WTC11 (cell line): ENCODE measurements at regions not wholly inside any gene's neighbourhood (a gene's known extent, or its start where the extent isn't known, plus 50 kb on each side); places are given as distances from the start of the nearest gene placed in this dataset.

ENCODE experiments used
- ATAC-seq: fragments of 200-7000 bp; cut with Tn5 transposase; 2 replicates; pipeline ENCODE4 v1.10.0; 2021; ENCODE audit warnings: mild to moderate bottlenecking, moderate library complexity
- CTCF ChIA-PET: fragments of 300-600 bp; sonication (Branson Sonifier 250); formaldehyde crosslinking; loops from one replicate; lab custom pipeline; 2021; ENCODE audit warnings: antibody characterized with exemption; lab: Charles Lee
- POLR2A ChIA-PET: fragments of 350-600 bp; sonication (Branson Sonifier 250); formaldehyde crosslinking; loops from one replicate; lab custom pipeline; 2021; ENCODE audit warnings: antibody characterized with exemption; lab: Charles Lee
- DNase-seq: peaks from one replicate; pipeline ENCODE4 v3.0.0; 2021; ENCODE audit warnings: low spot score
- H3K27ac Mint-ChIP-seq: 2 replicates; pipeline ENCODE4 v1.8.0; 2021; ENCODE audit warnings: mixed read lengths
- H3K27me3 Mint-ChIP-seq: 2 replicates; pipeline ENCODE4 v1.8.0; 2021; ENCODE audit warnings: low read depth, mild to moderate bottlenecking, moderate library complexity, mixed read lengths
- H3K36me3 Mint-ChIP-seq: 2 replicates; pipeline ENCODE4 v1.8.0; 2021; ENCODE audit warnings: mixed read lengths
- H3K4me1 Mint-ChIP-seq: 2 replicates; pipeline ENCODE4 v1.8.0; 2022; ENCODE audit warnings: mixed read lengths
- H3K4me3 Mint-ChIP-seq: 2 replicates; pipeline ENCODE4 v1.8.0; 2021; ENCODE audit warnings: mild to moderate bottlenecking, moderate library complexity, mixed read lengths
- H3K9me3 Mint-ChIP-seq: 2 replicates; pipeline ENCODE4 v1.8.0; 2021; ENCODE audit warnings: mixed read lengths
- AFF4 ChIP-seq: sonication (generic); formaldehyde crosslinking; IDR thresholded peaks from 2 replicates; pipeline ENCODE4 v1.8.1; 2023; ENCODE audit warnings: mild to moderate bottlenecking, missing genetic modification reagents, borderline replicate concordance
- ATF2 ChIP-seq: sonication (generic); formaldehyde crosslinking; IDR thresholded peaks from 2 replicates; pipeline ENCODE4 v1.8.1; 2022; ENCODE audit warnings: low read depth, missing genetic modification reagents, borderline replicate concordance
- ATF3 ChIP-seq: sonication (generic); formaldehyde crosslinking; conservative IDR thresholded peaks from 2 replicates; pipeline ENCODE4 v1.8.1; 2022; ENCODE audit warnings: mild to moderate bottlenecking, missing genetic modification reagents
- CREM ChIP-seq: sonication (generic); formaldehyde crosslinking; IDR thresholded peaks from 2 replicates; pipeline ENCODE4 v1.8.1; 2022; ENCODE audit warnings: mild to moderate bottlenecking, missing genetic modification reagents, moderate library complexity
- E2F1 ChIP-seq: sonication (generic); formaldehyde crosslinking; IDR thresholded peaks from 2 replicates; pipeline ENCODE4 v1.8.0; 2022; ENCODE audit warnings: mild to moderate bottlenecking, missing genetic modification reagents
- ELF4 ChIP-seq: sonication (generic); formaldehyde crosslinking; IDR thresholded peaks from 2 replicates; pipeline ENCODE4 v1.8.1; 2022; ENCODE audit warnings: low read depth, mild to moderate bottlenecking, moderate library complexity, missing genetic modification reagents
- ESRRA ChIP-seq: sonication (generic); formaldehyde crosslinking; IDR thresholded peaks from 2 replicates; pipeline ENCODE4 v1.8.1; 2022; ENCODE audit warnings: mild to moderate bottlenecking, missing genetic modification reagents, borderline replicate concordance
- FOXP1 ChIP-seq: sonication (generic); formaldehyde crosslinking; IDR thresholded peaks from 2 replicates; pipeline ENCODE4 v1.8.0; 2022; ENCODE audit warnings: missing genetic modification reagents, mild to moderate bottlenecking, moderate library complexity, borderline replicate concordance
- GRHL2 ChIP-seq: fragments of 250-450 bp; sonication (Bioruptor Pico); IDR thresholded peaks from 2 replicates; pipeline ENCODE4 v1.8.0; 2022; ENCODE audit warnings: mild to moderate bottlenecking, moderate library complexity; ENCODE audit not compliant: insufficient replicate concordance, severe bottlenecking
- IRF2 ChIP-seq: sonication (generic); formaldehyde crosslinking; IDR thresholded peaks from 2 replicates; pipeline ENCODE4 v1.8.0; 2022; ENCODE audit warnings: low read depth, missing genetic modification reagents, borderline replicate concordance
- JAZF1 ChIP-seq: fragments of 250-450 bp; sonication (Bioruptor Pico); IDR thresholded peaks from 2 replicates; pipeline ENCODE4 v1.9.0; 2021; ENCODE audit warnings: moderate library complexity, mild to moderate bottlenecking, inconsistent platforms
- NFE2L1 ChIP-seq: sonication (generic); formaldehyde crosslinking; IDR thresholded peaks from 2 replicates; pipeline ENCODE4 v1.8.1; 2023; ENCODE audit warnings: missing genetic modification reagents
- PRRX2 ChIP-seq: fragments of 250-450 bp; sonication (Bioruptor Pico); IDR thresholded peaks from 2 replicates; pipeline ENCODE4 v1.8.0; 2021; ENCODE audit warnings: mild to moderate bottlenecking
- TP53 ChIP-seq: sonication (generic); formaldehyde crosslinking; IDR thresholded peaks from 2 replicates; pipeline ENCODE4 v1.8.1; 2023; ENCODE audit warnings: mild to moderate bottlenecking, missing genetic modification reagents
- USF2 ChIP-seq: sonication (generic); formaldehyde crosslinking; IDR thresholded peaks from 2 replicates; pipeline ENCODE4 v1.8.1; 2023; ENCODE audit warnings: mild to moderate bottlenecking, missing genetic modification reagents, moderate library complexity
- ZNF138 ChIP-seq: sonication (generic); formaldehyde crosslinking; conservative IDR thresholded peaks from 2 replicates; pipeline ENCODE4 v1.8.1; 2022; ENCODE audit warnings: mild to moderate bottlenecking, moderate library complexity, missing genetic modification reagents
- ZNF263 ChIP-seq: sonication (generic); formaldehyde crosslinking; IDR thresholded peaks from 2 replicates; pipeline ENCODE4 v1.8.1; 2022; ENCODE audit warnings: low read depth, mild to moderate bottlenecking, moderate library complexity, missing genetic modification reagents
- ZNF512 ChIP-seq: sonication (generic); formaldehyde crosslinking; IDR thresholded peaks from 2 replicates; pipeline ENCODE4 v1.8.1; 2022; ENCODE audit warnings: missing genetic modification reagents, borderline replicate concordance
- ZSCAN18 ChIP-seq: fragments of 250-450 bp; sonication (Bioruptor Pico); IDR thresholded peaks from 2 replicates; pipeline ENCODE4 v2.1.2; 2022; ENCODE audit warnings: mild to moderate bottlenecking, moderate library complexity
- TF ChIP-seq, protein P1 (sequence below): fragments of 200-600 bp; IDR thresholded peaks from 2 replicates; pipeline ENCODE4 v1.8.0; 2022; ENCODE audit warnings: antibody characterized with exemption

DNA sequence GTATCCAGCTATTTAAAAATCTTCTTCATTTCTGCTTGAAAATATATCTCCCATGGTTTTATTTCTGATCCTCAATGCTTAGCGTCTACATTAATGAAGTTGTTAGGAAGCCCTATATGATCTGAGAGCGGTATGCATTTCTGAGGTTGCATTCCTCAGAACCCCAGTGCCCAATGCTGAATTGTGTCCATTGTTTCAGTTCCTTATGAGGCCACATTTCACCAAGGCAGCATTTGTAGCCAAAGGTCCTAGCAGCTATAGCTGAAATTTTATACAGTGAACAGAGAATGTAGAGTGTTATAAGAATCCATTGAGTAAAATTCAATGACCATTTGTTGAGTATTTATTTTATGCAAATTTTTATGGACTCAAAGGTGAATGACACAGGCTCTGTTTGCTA is 209.5 kb downstream of the PCDH7 start (continued):
- TF ChIP-seq ZSCAN18 (CRISPR knock-in tag) = no peak
- TF ChIP-seq ZNF512 (CRISPR knock-in tag) = no peak
- no peak for TF ChIP-seq ESRRA (CRISPR knock-in tag)
- no peak for TF ChIP-seq PRRX2 (CRISPR knock-in tag)
- TF ChIP-seq JAZF1 = no peak
- no peak for TF ChIP-seq TP53 (CRISPR knock-in tag)
- no peak for TF ChIP-seq ATF2 (CRISPR knock-in tag)
- no peak for TF ChIP-seq GRHL2 (CRISPR knock-in tag)
- TF ChIP-seq, all 79 proteins: peak for 0

- Mint-ChIP-seq H3K4me1 (peaks cover 29% of the 10 kb centered on the region), H3K27me3 (no peaks in the 10 kb centered on the region), H3K36me3 (no peaks in the 10 kb centered on the region), H3K9me3 (peaks cover 6% of the 10 kb centered on the region), H3K27ac (no peak overlapping the region), H3K4me3 (no peak overlapping the region)
- ATAC-seq = no peak
- ChIA-PET POLR2A (no interaction called here), CTCF (no interaction called here)
- no peak for DNase-seq
- TF ChIP-seq CREM (CRISPR knock-in tag) (no peak), ATF3 (CRISPR knock-in tag) (no peak), ELF4 (CRISPR knock-in tag) (no peak), ZNF263 (CRISPR knock-in tag) (no peak), IRF2 (no peak), NFE2L1 (no peak), E2F1 (CRISPR knock-in tag) (no peak), FOXP1 (CRISPR knock-in tag) (no peak), ZSCAN18 (CRISPR knock-in tag) (no peak), ZNF512 (CRISPR knock-in tag) (no peak), AFF4 (CRISPR knock-in tag) (no peak), USF2 (no peak), ZNF138 (no peak)
- TF ChIP-seq, protein P1, sequence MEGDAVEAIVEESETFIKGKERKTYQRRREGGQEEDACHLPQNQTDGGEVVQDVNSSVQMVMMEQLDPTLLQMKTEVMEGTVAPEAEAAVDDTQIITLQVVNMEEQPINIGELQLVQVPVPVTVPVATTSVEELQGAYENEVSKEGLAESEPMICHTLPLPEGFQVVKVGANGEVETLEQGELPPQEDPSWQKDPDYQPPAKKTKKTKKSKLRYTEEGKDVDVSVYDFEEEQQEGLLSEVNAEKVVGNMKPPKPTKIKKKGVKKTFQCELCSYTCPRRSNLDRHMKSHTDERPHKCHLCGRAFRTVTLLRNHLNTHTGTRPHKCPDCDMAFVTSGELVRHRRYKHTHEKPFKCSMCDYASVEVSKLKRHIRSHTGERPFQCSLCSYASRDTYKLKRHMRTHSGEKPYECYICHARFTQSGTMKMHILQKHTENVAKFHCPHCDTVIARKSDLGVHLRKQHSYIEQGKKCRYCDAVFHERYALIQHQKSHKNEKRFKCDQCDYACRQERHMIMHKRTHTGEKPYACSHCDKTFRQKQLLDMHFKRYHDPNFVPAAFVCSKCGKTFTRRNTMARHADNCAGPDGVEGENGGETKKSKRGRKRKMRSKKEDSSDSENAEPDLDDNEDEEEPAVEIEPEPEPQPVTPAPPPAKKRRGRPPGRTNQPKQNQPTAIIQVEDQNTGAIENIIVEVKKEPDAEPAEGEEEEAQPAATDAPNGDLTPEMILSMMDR = no peak
Observed at GRCh38 chr4:30930276-30930675, 210.1 kb downstream of the PCDH7 start.
